ENCODE measurements at regions not wholly inside any gene's neighbourhood (a gene's known extent, or its start where the extent isn't known, plus 50 kb on each side); places are given as distances from the start of the nearest gene placed in this dataset.

GRCh38 chr16:80048250-80048649 is 447.7 kb upstream of the MAF start:
- no peak for TF ChIP-seq CTCF (IDR thresholded peaks at IDR 0.05; ENCODE audit: insufficient read depth, low read depth, low read length, missing control alignments)

GRCh38 chr16:80047842-80048241 is 447.3 kb upstream of the MAF start:
- H3K4me3 ChIP-seq (ENCODE audit: low read depth, low read length), result no peak overlapping the region
- TF ChIP-seq CTCF (IDR thresholded peaks at IDR 0.05; ENCODE audit: insufficient read depth, low read depth, low read length, missing control alignments), result no peak
- DNase-seq (ENCODE audit: low read depth), result no peak

More at GRCh38 chr16:80048250-80048649, 447.7 kb upstream of the MAF start:
- no peak for DNase-seq (ENCODE audit: low read depth)
- H3K4me3 ChIP-seq (ENCODE audit: low read depth, low read length), result no peak overlapping the region

GRCh38 chr16:80046848-80047247 is 446.3 kb upstream of the MAF start:
- DNase-seq (ENCODE audit: low read depth), result no peak
- TF ChIP-seq CTCF (IDR thresholded peaks at IDR 0.05; ENCODE audit: insufficient read depth, low read depth, low read length, missing control alignments), result no peak
- no peak overlapping the region for H3K4me3 ChIP-seq (ENCODE audit: low read depth, low read length)

GRCh38 chr16:80046261-80046660 is 445.7 kb upstream of the MAF start:
- no peak overlapping the region for H3K4me3 ChIP-seq (ENCODE audit: low read depth, low read length)
- DNase-seq (ENCODE audit: low read depth), result no peak
- no peak for TF ChIP-seq CTCF (IDR thresholded peaks at IDR 0.05; ENCODE audit: insufficient read depth, low read depth, low read length, missing control alignments)

- TF ChIP-seq CTCF (IDR thresholded peaks at IDR 0.05; ENCODE audit: insufficient read depth, low read depth, low read length, missing control alignments), result no peak
- no peak for DNase-seq (ENCODE audit: low read depth)
- no peak overlapping the region for H3K4me3 ChIP-seq (ENCODE audit: low read depth, low read length)
Measured at GRCh38 chr16:80045861-80046260, 445.3 kb upstream of the MAF start.

GRCh38 chr16:80041410-80041809 is 440.9 kb upstream of the MAF start:
- no peak for DNase-seq (ENCODE audit: low read depth)
- no peak overlapping the region for H3K4me3 ChIP-seq (ENCODE audit: low read depth, low read length)
- no peak for TF ChIP-seq CTCF (IDR thresholded peaks at IDR 0.05; ENCODE audit: insufficient read depth, low read depth, low read length, missing control alignments)

GRCh38 chr16:80040814-80041213 is 440.3 kb upstream of the MAF start:
- no peak overlapping the region for H3K4me3 ChIP-seq (ENCODE audit: low read depth, low read length)
- no peak for TF ChIP-seq CTCF (IDR thresholded peaks at IDR 0.05; ENCODE audit: insufficient read depth, low read depth, low read length, missing control alignments)
- no peak for DNase-seq (ENCODE audit: low read depth)

Data from GM12865 (cell line).